Tibial artery (tissue), 4 donors: ENCODE measurements at regions not wholly inside any gene's neighbourhood (a gene's known extent, or its start where the extent isn't known, plus 50 kb on each side); places are given as distances from the start of the nearest gene placed in this dataset.

Source experiments
- DNase-seq, 2 donors: peaks; one replicate each; pipeline ENCODE4 v3.0.0-alpha.2; 2019
- H3K27ac ChIP-seq, 2 donors: fragments of 200-600 bp; sonication (generic) in 1 of 2; 1 replicate in 1 of 2; 2 replicates in 1 of 2; pipeline ENCODE4 v1.5.1; 2018 to 2019; ENCODE audit warnings: mild to moderate bottlenecking in 1 of 2
- H3K27me3 ChIP-seq, 2 donors: fragments of 200-600 bp; sonication (generic) in 1 of 2; one replicate each; pipeline versions ENCODE4 v1.5.1 to v1.6.0; 2016 to 2019
- H3K36me3 ChIP-seq, 3 donors: fragments of 200-600 bp; sonication (generic) in 2 of 3; one replicate each; pipeline ENCODE4 v1.5.1; 2016 to 2019; ENCODE audit warnings: mild to moderate bottlenecking in 2 of 3
- H3K4me1 ChIP-seq, 4 donors: fragments of 200-600 bp; sonication (generic) in 2 of 4; 1 replicate in 3 of 4; 2 replicates in 1 of 4; pipeline ENCODE4 v1.5.1; 2016 to 2019
- H3K4me3 ChIP-seq, 2 donors: fragments of 200-600 bp; sonication (generic) in 1 of 2; 1 replicate in 1 of 2; 2 replicates in 1 of 2; pipeline ENCODE4 v1.5.1; 2018 to 2019; ENCODE audit warnings: mild to moderate bottlenecking in 2 of 2
- H3K9me3 ChIP-seq, 3 donors: fragments of 200-600 bp; sonication (generic) in 1 of 3; one replicate each; pipeline ENCODE4 v1.5.1; 2016 to 2019
- CTCF ChIP-seq, 2 experiments: fragments of 200-600 bp in 1 of 2; fragments of 450-650 bp in 1 of 2; IDR thresholded peaks; one replicate each; pipeline ENCODE4 v1.5.1; 2017 to 2019; ENCODE audit warnings: antibody characterized with exemption in 2 of 2, mild to moderate bottlenecking in 1 of 2, moderate library complexity in 1 of 2
- intact Hi-C: fragments of 100-400 bp; cut with DNase I; formaldehyde crosslinking; loops from one replicate; pipeline ENCODE4 v1.15.0; 2023; ENCODE audit warnings: low total_unique reads

- Histone ChIP-seq H3K4me1 (no peaks in the 10 kb centered on the region), H3K27ac (no peak overlapping the region), H3K27me3 (no peaks in the 10 kb centered on the region), H3K9me3 (no peaks in the 10 kb centered on the region), H3K36me3 (no peaks in the 10 kb centered on the region), H3K4me3 (no peak overlapping the region)
- no peak for TF ChIP-seq CTCF (IDR thresholded peaks at IDR 0.05)
- intact Hi-C loops = no loop called here
- DNase-seq = no peak
These were observed 1336.6 kb downstream of the BRINP3 start for GRCh38 chr1:189141056-189141455.

- H3K4me1 ChIP-seq = no peaks in the 10 kb centered on the region
- no peak for DNase-seq
- intact Hi-C loops = no loop called here
- no peak overlapping the region for H3K4me3 ChIP-seq
- H3K9me3 ChIP-seq = no peaks in the 10 kb centered on the region
- no peak for TF ChIP-seq CTCF (IDR thresholded peaks at IDR 0.05)
- H3K27ac ChIP-seq = no peak overlapping the region
- no peaks in the 10 kb centered on the region for H3K27me3 ChIP-seq
- H3K36me3 ChIP-seq = no peaks in the 10 kb centered on the region
These were observed 1327.9 kb downstream of the BRINP3 start for GRCh38 chr1:189149547-189150375.

- H3K4me3 ChIP-seq = no peak overlapping the region
- H3K9me3 ChIP-seq = no peaks in the 10 kb centered on the region
- DNase-seq = no peak
- intact Hi-C loops = no loop called here
- H3K36me3 ChIP-seq = no peaks in the 10 kb centered on the region
- no peak for TF ChIP-seq CTCF (IDR thresholded peaks at IDR 0.05)
- H3K27me3 ChIP-seq = no peaks in the 10 kb centered on the region
- H3K4me1 ChIP-seq = no peaks in the 10 kb centered on the region
- no peak overlapping the region for H3K27ac ChIP-seq
These were observed 1327.0 kb downstream of the BRINP3 start for GRCh38 chr1:189150624-189151023.

- no peaks in the 10 kb centered on the region for H3K9me3 ChIP-seq
- H3K36me3 ChIP-seq = no peaks in the 10 kb centered on the region
- no peak overlapping the region for H3K4me3 ChIP-seq
- H3K27ac ChIP-seq = no peak overlapping the region
- no peaks in the 10 kb centered on the region for H3K27me3 ChIP-seq
- no peak for TF ChIP-seq CTCF (IDR thresholded peaks at IDR 0.05)
- intact Hi-C loops = no loop called here
- no peaks in the 10 kb centered on the region for H3K4me1 ChIP-seq
- DNase-seq = no peak
These were observed 1326.3 kb downstream of the BRINP3 start for GRCh38 chr1:189151361-189151760.

- no peak overlapping the region for H3K27ac ChIP-seq
These were observed 1325.0 kb downstream of the BRINP3 start for GRCh38 chr1:189152685-189153084.

More at GRCh38 chr1:189152685-189153084, 1325.0 kb downstream of the BRINP3 start:
- TF ChIP-seq CTCF (IDR thresholded peaks at IDR 0.05) = no peak
- intact Hi-C loops = no loop called here
- H3K9me3 ChIP-seq = no peaks in the 10 kb centered on the region
- DNase-seq = no peak
- H3K4me1 ChIP-seq = no peaks in the 10 kb centered on the region
- no peaks in the 10 kb centered on the region for H3K27me3 ChIP-seq
- H3K4me3 ChIP-seq = no peak overlapping the region
- H3K36me3 ChIP-seq = no peaks in the 10 kb centered on the region
